ENCODE measurements at regions not wholly inside any gene's neighbourhood (a gene's known extent, or its start where the extent isn't known, plus 50 kb on each side); places are given as distances from the start of the nearest gene placed in this dataset.

DNA sequence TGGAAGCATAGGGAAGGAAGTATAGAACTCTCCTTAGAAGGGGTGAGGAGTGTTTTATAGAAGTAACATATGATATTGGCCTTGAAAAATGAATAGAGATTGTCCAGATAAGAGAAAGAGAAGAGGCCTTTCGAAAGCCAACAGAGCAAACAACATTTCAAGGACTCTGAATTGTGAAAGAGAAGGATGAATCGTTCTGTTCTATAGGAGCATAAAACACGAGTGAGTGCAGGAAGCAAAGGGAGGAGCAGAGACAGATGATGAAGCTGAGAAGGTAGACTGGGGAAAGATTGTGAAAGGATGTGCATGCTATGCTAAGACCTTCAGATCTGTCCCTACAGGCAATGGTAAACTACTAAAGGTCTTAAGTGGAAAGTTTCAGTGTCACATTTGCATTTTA, 271.0 kb downstream of the TMEM161B start:
- no peaks in the 10 kb centered on the region for H3K27me3 Mint-ChIP-seq
- H3K27ac Mint-ChIP-seq = no peak overlapping the region
- H3K9me3 Mint-ChIP-seq = peaks cover 3 to 20% (median 6%) of the 10 kb centered on the region in 7 donors
- H3K36me3 Mint-ChIP-seq = peaks cover 0 to 7% of the 10 kb centered on the region in 2 donors
- no peak overlapping the region for H3K4me3 Mint-ChIP-seq
- ATAC-seq (ENCODE audit: low read depth in 2 of 2) (no peak), DNase-seq (no peak)
- no peaks in the 10 kb centered on the region for H3K4me1 Mint-ChIP-seq

DNA sequence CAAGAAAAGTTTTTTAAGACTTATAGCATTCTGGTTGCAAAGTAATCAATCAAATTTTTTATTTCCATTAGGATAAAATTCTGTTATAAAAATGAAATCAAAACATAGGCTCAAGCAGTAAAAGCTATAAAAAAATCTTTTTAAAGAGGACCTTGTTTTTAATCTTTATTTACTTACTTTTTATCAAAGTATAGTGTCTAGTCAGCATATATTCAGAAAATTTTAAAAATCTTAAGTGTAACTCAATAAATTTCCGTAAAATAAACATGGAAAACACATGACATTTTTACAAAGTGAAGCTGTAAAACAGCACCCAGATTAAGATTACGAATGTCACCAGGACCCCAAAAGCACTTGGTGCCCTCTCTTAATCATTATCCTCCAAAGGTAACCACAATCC, 302.4 kb downstream of the TMEM161B start:
- Mint-ChIP-seq H3K36me3 (no peaks in the 10 kb centered on the region), H3K9me3 (peaks cover 0 to 4% (median 0%) of the 10 kb centered on the region in 7 donors), H3K27me3 (peaks cover 0 to 7% (median 0%) of the 10 kb centered on the region in 3 donors), H3K27ac (no peak overlapping the region), H3K4me3 (no peak overlapping the region), H3K4me1 (no peaks in the 10 kb centered on the region)
- no peak for ATAC-seq (ENCODE audit: low read depth in 2 of 2)
- DNase-seq = no peak

DNA sequence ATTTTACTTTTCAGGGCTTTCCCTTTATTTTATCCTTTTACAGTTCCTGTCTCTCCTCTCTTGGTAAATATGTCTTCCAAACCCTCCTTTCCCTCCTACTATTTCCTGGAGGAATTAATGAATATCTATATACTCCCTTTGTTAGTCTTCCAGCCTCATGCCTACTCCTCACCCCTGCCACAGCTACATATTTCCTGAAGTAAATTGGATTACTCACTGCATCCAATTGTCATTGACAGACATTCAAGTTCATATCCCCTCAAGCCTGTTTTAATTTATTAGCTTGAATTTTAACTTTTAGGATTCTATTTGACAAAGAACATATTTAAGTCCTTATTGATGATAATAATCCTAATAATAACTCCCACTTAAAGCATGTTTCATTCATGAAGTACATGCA, 314.5 kb downstream of the TMEM161B start:
- Mint-ChIP-seq H3K27ac (no peak overlapping the region), H3K9me3 (peaks cover 0 to 6% (median 0%) of the 10 kb centered on the region in 7 donors)

DNA sequence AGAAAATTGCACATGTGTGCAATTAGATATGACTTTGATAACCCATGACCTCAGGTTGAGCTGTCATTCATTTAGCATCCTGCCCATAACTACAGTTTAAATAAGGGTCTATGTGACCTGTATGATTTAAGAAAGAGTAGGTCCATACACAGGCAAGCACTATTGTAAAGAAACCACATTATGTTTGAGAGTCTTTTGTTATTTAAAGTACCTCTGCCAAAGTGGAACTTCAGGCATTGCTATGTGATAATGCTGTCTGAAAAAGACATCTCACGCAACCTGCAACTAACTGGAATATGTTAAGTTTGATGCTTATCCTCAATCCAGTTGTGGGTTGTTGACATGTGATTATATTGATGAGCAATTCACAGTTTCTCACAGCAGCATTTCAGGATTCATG, 317.0 kb downstream of the TMEM161B start:
- Mint-ChIP-seq H3K4me1 (no peaks in the 10 kb centered on the region), H3K27me3 (no peaks in the 10 kb centered on the region)
- no peak for DNase-seq

More for the DNA sequence above, 314.5 kb downstream of the TMEM161B start:
- Mint-ChIP-seq H3K36me3 (no peaks in the 10 kb centered on the region), H3K4me1 (no peaks in the 10 kb centered on the region), H3K27me3 (no peaks in the 10 kb centered on the region), H3K4me3 (no peak overlapping the region)
- no peak for ATAC-seq (ENCODE audit: low read depth in 2 of 2)
- DNase-seq = no peak

DNA sequence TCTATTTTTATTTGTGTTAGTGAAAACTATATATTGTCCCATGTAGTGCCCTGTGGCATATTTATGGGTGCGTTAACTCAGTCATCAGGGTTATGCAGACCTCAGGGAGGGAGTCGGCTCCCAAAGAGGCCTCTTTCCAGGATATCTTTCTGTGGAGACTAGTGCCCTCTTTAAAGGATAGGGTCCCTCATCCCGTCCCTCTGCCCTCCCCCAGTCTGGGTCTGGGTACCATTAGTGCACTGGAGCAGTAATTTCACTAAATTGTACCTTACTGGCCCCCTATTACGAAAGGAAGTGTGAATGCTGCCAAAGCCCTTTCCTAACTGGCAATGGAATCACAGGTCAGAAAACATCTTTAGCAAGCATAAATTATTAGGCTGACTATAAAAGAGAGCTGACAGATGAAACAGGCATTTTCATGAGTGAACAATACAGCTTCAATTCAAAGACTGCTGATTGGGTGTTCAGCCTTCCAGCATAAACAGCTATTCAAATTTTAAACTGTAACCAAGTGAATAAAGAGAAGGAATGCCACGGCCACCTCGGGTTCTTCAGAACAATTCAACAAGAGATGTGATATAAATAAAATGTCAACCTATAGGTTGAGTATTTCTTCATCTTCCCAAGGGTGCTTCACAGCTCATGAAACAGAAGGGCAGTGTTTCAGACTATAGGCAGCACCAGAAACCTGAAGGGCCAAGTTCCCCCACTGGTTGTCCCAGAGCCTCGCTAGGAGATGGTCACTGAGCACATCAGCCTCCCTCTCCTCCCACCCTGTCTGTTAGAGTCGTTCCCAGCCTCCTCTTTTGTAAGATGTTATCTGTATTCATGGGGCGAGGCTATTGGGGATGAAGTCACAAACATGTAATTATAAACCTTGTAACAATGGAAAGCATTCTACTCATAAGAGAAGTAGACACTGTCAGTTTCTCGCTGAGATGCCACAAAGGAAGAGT, 318.7 kb downstream of the TMEM161B start:
- DNase-seq = no peak
- no peak for ATAC-seq (ENCODE audit: low read depth in 2 of 2)
- no peak overlapping the region for H3K27ac Mint-ChIP-seq
- H3K4me1 Mint-ChIP-seq = no peaks in the 10 kb centered on the region
- H3K4me3 Mint-ChIP-seq = no peak overlapping the region
- peaks cover 0 to 6% (median 0%) of the 10 kb centered on the region in 7 donors for H3K9me3 Mint-ChIP-seq
- no peaks in the 10 kb centered on the region for H3K27me3 Mint-ChIP-seq
- H3K36me3 Mint-ChIP-seq = no peaks in the 10 kb centered on the region

More for the DNA sequence above, 317.0 kb downstream of the TMEM161B start:
- no peaks in the 10 kb centered on the region for H3K36me3 Mint-ChIP-seq
- H3K27ac Mint-ChIP-seq = no peak overlapping the region
- H3K4me3 Mint-ChIP-seq = no peak overlapping the region
- ATAC-seq (ENCODE audit: low read depth in 2 of 2) = no peak
- peaks cover 0 to 3% (median 0%) of the 10 kb centered on the region in 7 donors for H3K9me3 Mint-ChIP-seq

DNA sequence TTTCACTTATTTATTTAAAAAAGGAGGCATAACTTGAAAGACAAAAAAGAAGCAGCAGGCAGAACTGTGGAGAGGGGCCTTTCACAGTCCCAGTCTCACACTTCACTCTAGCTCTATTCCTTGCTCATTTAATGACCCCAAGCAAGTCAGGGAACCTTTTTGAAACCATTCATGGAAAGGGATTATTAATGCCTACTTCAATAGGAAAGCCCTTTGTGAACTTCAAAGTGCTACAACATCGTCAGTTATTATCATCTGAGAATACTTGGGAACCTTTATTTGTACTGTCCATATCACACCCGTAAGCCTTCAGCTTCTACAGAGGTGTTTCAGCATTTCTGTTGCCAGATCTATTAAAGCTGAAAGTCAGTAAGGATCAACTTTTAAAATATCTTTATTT, 320.2 kb downstream of the TMEM161B start:
- Mint-ChIP-seq H3K4me3 (no peak overlapping the region), H3K36me3 (no peaks in the 10 kb centered on the region), H3K27ac (no peak overlapping the region), H3K9me3 (peaks cover 0 to 9% (median 0%) of the 10 kb centered on the region in 7 donors), H3K4me1 (no peaks in the 10 kb centered on the region), H3K27me3 (no peaks in the 10 kb centered on the region)
- no peak for DNase-seq
- no peak for ATAC-seq (ENCODE audit: low read depth in 2 of 2)

DNA sequence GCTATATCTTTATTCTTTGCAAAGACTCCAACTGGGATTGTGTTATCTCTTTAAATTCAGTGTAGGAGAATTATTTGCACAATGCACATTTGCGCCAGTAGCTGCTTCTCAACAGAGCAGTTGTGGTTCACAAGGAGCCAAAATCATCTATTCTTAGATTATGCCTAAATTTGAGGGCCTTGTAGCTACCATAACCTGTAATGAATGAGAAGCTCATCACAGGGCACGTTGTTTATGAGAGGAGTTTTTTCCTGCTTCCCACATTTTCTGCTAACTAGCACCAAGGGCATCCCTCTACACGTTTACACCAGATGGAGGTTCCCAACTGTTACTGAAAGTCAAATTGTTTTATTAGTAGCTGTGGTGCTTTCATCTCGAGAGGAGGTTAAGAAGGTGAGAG, 322.4 kb downstream of the TMEM161B start:
- DNase-seq = no peak
- Mint-ChIP-seq H3K27ac (no peak overlapping the region), H3K27me3 (no peaks in the 10 kb centered on the region), H3K9me3 (peaks cover 0 to 7% (median 0%) of the 10 kb centered on the region in 7 donors), H3K4me1 (no peaks in the 10 kb centered on the region), H3K4me3 (no peak overlapping the region), H3K36me3 (no peaks in the 10 kb centered on the region)
- no peak for ATAC-seq (ENCODE audit: low read depth in 2 of 2)

DNA sequence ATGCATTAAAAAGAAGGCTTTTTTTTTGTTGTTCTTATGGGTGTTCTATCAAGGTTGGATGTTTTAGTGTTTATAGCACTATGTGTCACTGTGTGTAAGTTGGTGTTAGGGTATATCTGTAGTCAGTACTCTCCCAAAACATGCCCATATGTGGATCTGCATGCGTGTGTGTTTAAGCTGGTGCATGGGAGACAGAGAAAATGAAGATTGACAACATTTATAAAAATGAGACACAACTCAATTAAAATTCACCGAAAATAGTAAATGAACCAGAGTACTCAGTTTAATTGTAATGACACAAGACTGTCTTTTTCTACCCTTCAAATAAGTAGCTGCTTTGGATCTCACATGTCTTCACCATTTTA, 323.4 kb downstream of the TMEM161B start:
- Mint-ChIP-seq H3K9me3 (peaks cover 0 to 10% (median 0%) of the 10 kb centered on the region in 7 donors), H3K27ac (no peak overlapping the region), H3K27me3 (no peaks in the 10 kb centered on the region)

DNA sequence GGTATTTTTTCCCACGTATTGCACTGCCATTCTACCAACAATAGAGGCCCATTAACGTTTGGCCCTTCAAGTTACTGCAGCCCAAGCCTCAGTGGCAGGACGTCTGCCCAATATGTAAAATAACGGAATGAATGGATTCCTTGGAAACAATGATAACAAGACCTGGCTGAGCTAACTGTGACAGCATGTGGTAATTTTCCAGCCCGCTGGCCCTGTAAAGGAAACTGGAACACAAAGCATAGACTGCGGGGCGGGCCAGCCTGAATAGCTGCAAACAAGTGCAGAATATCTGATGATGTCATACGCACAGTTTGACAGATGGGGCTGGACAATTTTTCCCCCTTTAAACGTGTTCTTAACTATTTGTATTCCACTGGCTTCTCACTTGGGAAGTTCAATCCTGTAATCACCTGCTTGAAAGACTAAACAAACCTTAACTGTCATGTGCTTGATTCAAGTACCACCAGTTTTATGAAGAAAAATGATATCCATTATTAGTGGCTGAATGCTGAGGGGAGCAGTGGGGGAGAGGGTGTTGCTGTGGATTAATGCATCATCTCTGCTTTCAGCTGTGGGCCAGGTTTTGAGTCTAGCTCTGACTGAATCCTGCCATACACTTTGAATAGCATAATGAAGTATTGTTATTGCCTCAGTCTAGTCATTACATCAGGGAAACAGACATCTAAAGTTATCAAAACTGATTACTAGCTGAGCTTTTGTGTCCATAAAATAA, 323.9 kb downstream of the TMEM161B start:
- ATAC-seq (ENCODE audit: low read depth in 2 of 2) = no peak
- no peak overlapping the region for H3K27ac Mint-ChIP-seq
- DNase-seq = no peak
- H3K4me1 Mint-ChIP-seq = no peaks in the 10 kb centered on the region
- H3K27me3 Mint-ChIP-seq = no peaks in the 10 kb centered on the region
- no peak overlapping the region for H3K4me3 Mint-ChIP-seq
- peaks cover 0 to 10% (median 0%) of the 10 kb centered on the region in 7 donors for H3K9me3 Mint-ChIP-seq
- H3K36me3 Mint-ChIP-seq = no peaks in the 10 kb centered on the region

More for the DNA sequence above, 323.4 kb downstream of the TMEM161B start:
- Mint-ChIP-seq H3K36me3 (no peaks in the 10 kb centered on the region), H3K4me3 (no peak overlapping the region), H3K4me1 (no peaks in the 10 kb centered on the region)
- no peak for DNase-seq
- no peak for ATAC-seq (ENCODE audit: low read depth in 2 of 2)

DNA sequence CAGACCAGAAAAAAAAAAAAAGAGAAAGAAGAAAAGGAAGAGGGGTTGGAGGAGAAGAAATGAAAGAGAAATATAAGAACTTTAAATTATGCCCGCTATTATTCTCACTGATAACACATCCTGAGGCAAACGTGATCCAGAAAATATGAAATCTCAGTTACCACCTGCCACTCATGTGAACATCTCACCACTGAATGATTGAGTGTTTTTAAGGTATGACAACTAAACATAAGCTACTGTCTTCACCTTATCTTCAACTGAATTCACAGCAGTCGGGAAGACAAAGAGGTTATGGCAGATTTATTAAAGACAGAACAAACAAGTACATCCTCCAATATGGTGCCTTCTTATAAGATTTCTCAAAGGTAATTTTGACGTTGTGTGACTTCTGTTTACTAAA, 327.9 kb downstream of the TMEM161B start:
- H3K36me3 Mint-ChIP-seq = no peaks in the 10 kb centered on the region
- H3K27me3 Mint-ChIP-seq = no peaks in the 10 kb centered on the region
- DNase-seq (no peak), ATAC-seq (ENCODE audit: low read depth in 2 of 2) (no peak)
- H3K4me3 Mint-ChIP-seq = no peak overlapping the region
- no peak overlapping the region for H3K27ac Mint-ChIP-seq
- no peaks in the 10 kb centered on the region for H3K4me1 Mint-ChIP-seq
- peaks cover 0 to 10% (median 0%) of the 10 kb centered on the region in 7 donors for H3K9me3 Mint-ChIP-seq

DNA sequence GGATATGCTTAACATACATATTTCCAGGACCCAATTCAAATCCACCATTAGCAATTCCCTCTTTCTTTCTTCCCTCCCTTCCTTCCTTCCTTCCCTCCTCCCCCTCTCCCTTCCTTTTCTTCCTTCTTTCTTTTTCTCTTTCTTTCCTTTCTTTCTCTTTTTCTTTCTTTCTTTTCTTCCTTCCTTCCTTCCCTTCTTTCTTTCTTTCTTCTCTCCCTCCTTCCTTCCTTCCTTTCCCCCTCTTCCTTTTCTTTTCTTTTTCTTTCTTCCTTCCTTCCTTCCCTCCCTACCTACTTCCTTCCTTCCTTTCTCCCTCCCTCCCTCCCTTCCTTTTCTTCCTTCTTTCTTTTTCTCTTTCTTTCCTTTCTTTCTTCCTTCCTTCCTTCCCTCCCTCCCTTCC, 332.0 kb downstream of the TMEM161B start:
- no peak overlapping the region for H3K4me3 Mint-ChIP-seq

DNA sequence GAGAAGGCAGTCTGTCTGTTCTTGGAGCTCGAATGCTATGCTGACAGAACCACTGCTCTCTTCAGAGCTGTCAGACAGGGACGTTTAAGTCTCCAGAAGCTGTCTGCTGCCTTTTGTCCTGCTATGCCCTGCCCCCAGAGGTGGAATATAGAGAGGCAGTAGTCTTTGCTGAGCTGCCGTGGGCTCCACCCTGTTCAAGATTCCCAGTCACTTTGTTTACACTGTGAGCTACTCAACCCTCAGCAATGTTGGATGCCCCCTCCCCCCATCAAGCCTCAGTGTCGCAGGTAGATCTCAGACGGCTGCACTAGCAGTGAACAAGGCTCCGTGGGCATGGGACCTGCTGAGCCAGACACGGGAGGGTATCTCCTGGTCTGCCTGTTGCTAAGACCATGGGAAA, 344.2 kb downstream of the TMEM161B start:
- DNase-seq (no peak), ATAC-seq (ENCODE audit: low read depth in 2 of 2) (no peak)
- Mint-ChIP-seq H3K27me3 (no peaks in the 10 kb centered on the region), H3K4me3 (no peak overlapping the region), H3K9me3 (peaks cover 0 to 12% (median 9%) of the 10 kb centered on the region in 7 donors), H3K27ac (no peak overlapping the region), H3K4me1 (no peaks in the 10 kb centered on the region), H3K36me3 (no peaks in the 10 kb centered on the region)

More for the DNA sequence above, 332.0 kb downstream of the TMEM161B start:
- DNase-seq = no peak
- Mint-ChIP-seq H3K4me1 (no peaks in the 10 kb centered on the region), H3K9me3 (peaks cover 0 to 5% (median 2%) of the 10 kb centered on the region in 7 donors), H3K27ac (no peak overlapping the region), H3K27me3 (no peaks in the 10 kb centered on the region), H3K36me3 (no peaks in the 10 kb centered on the region)
- ATAC-seq (ENCODE audit: low read depth in 2 of 2) = no peak

DNA sequence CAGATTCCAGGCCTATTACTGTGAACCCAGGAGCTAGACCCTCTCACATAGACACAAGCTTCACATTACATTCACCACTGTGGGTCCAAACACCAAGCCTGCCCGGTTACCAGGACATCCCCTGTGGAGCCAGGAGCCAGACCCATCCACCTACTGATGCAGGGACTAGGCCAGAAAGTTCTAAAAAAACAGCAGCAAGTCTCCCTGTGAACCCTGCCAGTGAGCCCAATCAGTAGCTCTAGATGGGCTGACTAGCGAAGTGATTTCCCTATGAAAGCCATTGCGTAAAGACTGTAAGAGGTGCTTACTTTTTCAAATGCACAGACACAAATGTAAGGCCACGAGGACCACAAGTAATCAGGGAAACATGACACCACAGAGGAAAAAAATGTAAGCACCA, 352.3 kb downstream of the TMEM161B start:
- H3K9me3 Mint-ChIP-seq = peaks cover 9 to 34% (median 11%) of the 10 kb centered on the region in 7 donors
- ATAC-seq (ENCODE audit: low read depth in 2 of 2) = no peak
- no peaks in the 10 kb centered on the region for H3K36me3 Mint-ChIP-seq
- no peak overlapping the region for H3K4me3 Mint-ChIP-seq
- H3K4me1 Mint-ChIP-seq = no peaks in the 10 kb centered on the region
- no peak for DNase-seq
- no peaks in the 10 kb centered on the region for H3K27me3 Mint-ChIP-seq
- peak overlapping the region in 1 of 6 donors; percentile 9 for H3K27ac Mint-ChIP-seq

DNA sequence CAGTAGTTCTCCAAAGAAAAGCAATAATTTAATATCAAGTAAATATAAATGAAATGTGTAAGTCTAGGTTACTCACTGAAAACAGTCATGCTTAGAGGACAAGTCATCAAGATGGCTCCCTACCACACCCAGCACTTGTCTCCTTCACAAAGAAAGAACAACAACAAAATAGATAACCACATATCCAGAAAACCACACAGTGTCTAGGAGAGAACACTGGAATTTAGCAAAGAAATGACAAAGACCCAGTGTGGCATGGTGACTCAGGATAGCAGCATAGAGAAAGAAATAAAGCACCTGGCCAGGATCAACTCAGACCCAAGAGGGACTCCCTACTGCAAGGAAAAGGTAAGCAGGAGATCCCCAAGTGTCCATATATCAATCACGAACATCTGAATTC, 356.2 kb downstream of the TMEM161B start:
- no peak for ATAC-seq (ENCODE audit: low read depth in 2 of 2)
- Mint-ChIP-seq H3K36me3 (no peaks in the 10 kb centered on the region), H3K9me3 (peaks cover 4 to 21% (median 6%) of the 10 kb centered on the region in 7 donors), H3K27ac (peak overlapping the region in 1 of 6 donors; percentile 44), H3K27me3 (no peaks in the 10 kb centered on the region), H3K4me3 (no peak overlapping the region), H3K4me1 (no peaks in the 10 kb centered on the region)
- no peak for DNase-seq
